Mesothelial cell of epicardium (in vitro differentiated cells): ENCODE measurements at regions not wholly inside any gene's neighbourhood (a gene's known extent, or its start where the extent isn't known, plus 50 kb on each side); places are given as distances from the start of the nearest gene placed in this dataset.
A peak's percentile ranks its signal among the peaks of the same experiment; 100 is the strongest.

Experiments used
- DNase-seq, 2 experiments: peaks; one replicate each; pipeline ENCODE4 v3.0.0; 2021; ENCODE audit warnings: low spot score in 2 of 2; ENCODE audit not compliant: unreplicated experiment in 2 of 2
- H3K27ac Mint-ChIP-seq: 2 replicates; pipeline ENCODE4 v1.8.0; 2021; ENCODE audit warnings: mixed read lengths
- H3K27me3 Mint-ChIP-seq: 2 replicates; pipeline ENCODE4 v1.8.0; 2021; ENCODE audit warnings: low read depth, mixed read lengths
- H3K36me3 Mint-ChIP-seq: 2 replicates; pipeline ENCODE4 v1.8.0; 2021; ENCODE audit warnings: mixed read lengths
- H3K4me1 Mint-ChIP-seq: 2 replicates; pipeline ENCODE4 v1.8.0; 2021; ENCODE audit warnings: mixed read lengths
- H3K4me3 Mint-ChIP-seq: 2 replicates; pipeline ENCODE4 v1.8.0; 2021; ENCODE audit warnings: mild to moderate bottlenecking, moderate library complexity, mixed read lengths
- H3K9me3 Mint-ChIP-seq: 2 replicates; pipeline ENCODE4 v1.8.0; 2021; ENCODE audit warnings: mixed read lengths
- CTCF ChIP-seq: fragments of 200-600 bp; sonication (generic); IDR thresholded peaks from one replicate; pipeline ENCODE4 v1.5.0; 2021; ENCODE audit warnings: antibody characterized with exemption; ENCODE audit not compliant: unreplicated experiment

- no peak for DNase-seq
- Mint-ChIP-seq H3K9me3 (no peaks in the 10 kb centered on the region), H3K36me3 (peaks cover 7% of the 10 kb centered on the region), H3K27ac (peak overlapping the region; percentile 97), H3K4me3 (no peak overlapping the region), H3K27me3 (no peaks in the 10 kb centered on the region), H3K4me1 (peaks cover 40% of the 10 kb centered on the region)
- no peak for TF ChIP-seq CTCF
Observed at GRCh38 chr6:150667359-150667758, 67.7 kb downstream of the PLEKHG1 start.

- H3K27me3 Mint-ChIP-seq = no peaks in the 10 kb centered on the region
- peak overlapping the region; percentile 97 for H3K27ac Mint-ChIP-seq
- peaks cover 45% of the 10 kb centered on the region for H3K4me1 Mint-ChIP-seq
- DNase-seq = peak; percentile 73 to 88
- peak overlapping the region; percentile 22 for H3K4me3 Mint-ChIP-seq
- H3K36me3 Mint-ChIP-seq = peaks cover 6% of the 10 kb centered on the region
- H3K9me3 Mint-ChIP-seq = no peaks in the 10 kb centered on the region
- TF ChIP-seq CTCF = no peak
Observed at GRCh38 chr6:150667977-150668716, 68.5 kb downstream of the PLEKHG1 start.

- Mint-ChIP-seq H3K27me3 (no peaks in the 10 kb centered on the region), H3K36me3 (peaks cover 3% of the 10 kb centered on the region), H3K4me1 (peaks cover 51% of the 10 kb centered on the region), H3K27ac (peak overlapping the region; percentile 97), H3K4me3 (peak overlapping the region; percentile 22), H3K9me3 (no peaks in the 10 kb centered on the region)
- TF ChIP-seq CTCF = no peak
- DNase-seq = no peak
Observed at GRCh38 chr6:150668900-150669302, 69.2 kb downstream of the PLEKHG1 start.

GRCh38 chr6:150670311-150670710 lies 70.6 kb downstream of the PLEKHG1 start:
- Mint-ChIP-seq H3K4me1 (peaks cover 63% of the 10 kb centered on the region), H3K9me3 (no peaks in the 10 kb centered on the region), H3K27ac (peak overlapping the region; percentile 86), H3K4me3 (no peak overlapping the region), H3K27me3 (no peaks in the 10 kb centered on the region), H3K36me3 (no peaks in the 10 kb centered on the region)
- no peak for DNase-seq
- TF ChIP-seq CTCF = no peak

- H3K4me1 Mint-ChIP-seq = peaks cover 69% of the 10 kb centered on the region
- no peak for DNase-seq
- H3K36me3 Mint-ChIP-seq = no peaks in the 10 kb centered on the region
- H3K4me3 Mint-ChIP-seq = no peak overlapping the region
- TF ChIP-seq CTCF = no peak
- H3K27ac Mint-ChIP-seq = no peak overlapping the region
- H3K27me3 Mint-ChIP-seq = no peaks in the 10 kb centered on the region
- no peaks in the 10 kb centered on the region for H3K9me3 Mint-ChIP-seq
Observed at GRCh38 chr6:150672800-150673199, 73.1 kb downstream of the PLEKHG1 start.
